ENCODE measurements at regions not wholly inside any gene's neighbourhood (a gene's known extent, or its start where the extent isn't known, plus 50 kb on each side); places are given as distances from the start of the nearest gene placed in this dataset.

GRCh38 chr15:26177816-26178215 lies 314.7 kb upstream of the ATP10A start:
- no peak for DNase-seq

- no peak for DNase-seq
Observed at GRCh38 chr15:26176831-26177230, 313.7 kb upstream of the ATP10A start.

GRCh38 chr15:26171266-26171665 lies 308.1 kb upstream of the ATP10A start:
- DNase-seq: no peak

GRCh38 chr15:26166429-26166828 lies 303.3 kb upstream of the ATP10A start:
- DNase-seq: no peak

GRCh38 chr15:26165546-26165945 lies 302.4 kb upstream of the ATP10A start:
- no peak for DNase-seq

- no peak for DNase-seq
Observed at GRCh38 chr15:26160343-26160742, 297.2 kb upstream of the ATP10A start.

- DNase-seq: no peak
Observed at GRCh38 chr15:26158176-26158575, 295.0 kb upstream of the ATP10A start.

GRCh38 chr15:26157081-26157480 lies 294.0 kb upstream of the ATP10A start:
- DNase-seq: no peak

- no peak for DNase-seq
Observed at GRCh38 chr15:26156051-26156450, 292.9 kb upstream of the ATP10A start.

GRCh38 chr15:26148156-26148860 lies 285.2 kb upstream of the ATP10A start:
- no peak for DNase-seq

- DNase-seq: no peak
Observed at GRCh38 chr15:26146202-26146601, 283.1 kb upstream of the ATP10A start.

- DNase-seq: no peak
Observed at GRCh38 chr15:26145796-26146195, 282.7 kb upstream of the ATP10A start.

GRCh38 chr15:26144836-26145235 lies 281.7 kb upstream of the ATP10A start:
- no peak for DNase-seq

- DNase-seq: no peak
Observed at GRCh38 chr15:26143221-26143620, 280.1 kb upstream of the ATP10A start.

- DNase-seq: no peak
Observed at GRCh38 chr15:26134812-26135211, 271.7 kb upstream of the ATP10A start.

- DNase-seq: no peak
Observed at GRCh38 chr15:26134152-26134551, 271.0 kb upstream of the ATP10A start.

GRCh38 chr15:26132811-26133210 lies 269.7 kb upstream of the ATP10A start:
- no peak for DNase-seq

GRCh38 chr15:26129852-26130251 lies 266.7 kb upstream of the ATP10A start:
- no peak for DNase-seq

GRCh38 chr15:26128611-26129140 lies 265.5 kb upstream of the ATP10A start:
- DNase-seq: no peak

- no peak for DNase-seq
Observed at GRCh38 chr15:26126819-26127387, 263.8 kb upstream of the ATP10A start.

GRCh38 chr15:26126070-26126469 lies 262.9 kb upstream of the ATP10A start:
- DNase-seq: no peak

GRCh38 chr15:26125664-26126063 lies 262.5 kb upstream of the ATP10A start:
- DNase-seq: no peak

GRCh38 chr15:26119322-26119721 lies 256.2 kb upstream of the ATP10A start:
- DNase-seq: no peak

GRCh38 chr15:26115229-26115943 lies 252.3 kb upstream of the ATP10A start:
- DNase-seq: no peak
